ENCODE measurements at regions not wholly inside any gene's neighbourhood (a gene's known extent, or its start where the extent isn't known, plus 50 kb on each side); places are given as distances from the start of the nearest gene placed in this dataset.

DNA sequence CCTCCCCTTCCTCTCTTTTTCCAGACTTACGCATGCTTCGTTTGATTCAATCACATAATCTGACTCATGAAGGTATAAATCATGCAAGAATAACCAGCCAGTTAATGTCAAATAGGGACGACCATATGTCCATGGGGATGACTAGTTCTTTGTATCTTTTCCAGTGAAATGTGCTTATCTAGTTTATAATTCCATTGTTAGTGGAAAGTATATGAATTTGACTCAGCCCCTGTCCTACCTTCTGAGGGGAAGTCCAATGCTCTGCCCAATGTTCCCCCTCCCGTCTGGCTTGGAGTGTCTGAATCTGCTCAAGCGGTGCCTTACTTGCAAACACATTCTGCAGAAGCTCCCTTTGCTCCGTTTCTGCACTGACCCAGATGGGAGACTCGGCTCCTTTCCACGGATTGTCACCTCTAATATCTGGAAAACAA, 55.0 kb upstream of the EPHB3 start:
- Histone ChIP-seq H3K4me3 (no peak overlapping the region), H3K27me3 (ENCODE audit: insufficient read depth in 3 of 3, low read length in 2 of 3) (peaks cover 2 to 36% (median 3%) of the 10 kb centered on the region in 3 donors), H3K9me3 (peaks cover 5% of the 10 kb centered on the region), H3K4me1 (no peaks in the 10 kb centered on the region), H3K36me3 (ENCODE audit: insufficient read depth in 1 of 2, low read depth in 1 of 2) (no peaks in the 10 kb centered on the region), H3K27ac (no peak overlapping the region)
- TF ChIP-seq, protein P1, sequence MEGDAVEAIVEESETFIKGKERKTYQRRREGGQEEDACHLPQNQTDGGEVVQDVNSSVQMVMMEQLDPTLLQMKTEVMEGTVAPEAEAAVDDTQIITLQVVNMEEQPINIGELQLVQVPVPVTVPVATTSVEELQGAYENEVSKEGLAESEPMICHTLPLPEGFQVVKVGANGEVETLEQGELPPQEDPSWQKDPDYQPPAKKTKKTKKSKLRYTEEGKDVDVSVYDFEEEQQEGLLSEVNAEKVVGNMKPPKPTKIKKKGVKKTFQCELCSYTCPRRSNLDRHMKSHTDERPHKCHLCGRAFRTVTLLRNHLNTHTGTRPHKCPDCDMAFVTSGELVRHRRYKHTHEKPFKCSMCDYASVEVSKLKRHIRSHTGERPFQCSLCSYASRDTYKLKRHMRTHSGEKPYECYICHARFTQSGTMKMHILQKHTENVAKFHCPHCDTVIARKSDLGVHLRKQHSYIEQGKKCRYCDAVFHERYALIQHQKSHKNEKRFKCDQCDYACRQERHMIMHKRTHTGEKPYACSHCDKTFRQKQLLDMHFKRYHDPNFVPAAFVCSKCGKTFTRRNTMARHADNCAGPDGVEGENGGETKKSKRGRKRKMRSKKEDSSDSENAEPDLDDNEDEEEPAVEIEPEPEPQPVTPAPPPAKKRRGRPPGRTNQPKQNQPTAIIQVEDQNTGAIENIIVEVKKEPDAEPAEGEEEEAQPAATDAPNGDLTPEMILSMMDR (IDR thresholded peaks at IDR 0.05): no peak
- no peak for ATAC-seq
- no peak for DNase-seq
- intact Hi-C loops (cut with DNase I): no loop called here
- 51 to 57% (median 57%) methylated on average over 8 of the region's 8 CpGs for WGBS, 3 donors

- TF ChIP-seq, protein P1 (IDR thresholded peaks at IDR 0.05): no peak
- intact Hi-C loops (cut with DNase I): no loop called here
- H3K4me3 ChIP-seq: no peak overlapping the region
- no peak for DNase-seq
- no peak overlapping the region for H3K27ac ChIP-seq
- no peak for ATAC-seq
- no peaks in the 10 kb centered on the region for H3K9me3 ChIP-seq
- no peaks in the 10 kb centered on the region for H3K36me3 ChIP-seq (ENCODE audit: insufficient read depth in 1 of 2, low read depth in 1 of 2)
- no peaks in the 10 kb centered on the region for H3K4me1 ChIP-seq
- 53 to 62% (median 58%) methylated on average over 8 of the region's 8 CpGs for WGBS, 3 donors
- H3K27me3 ChIP-seq (ENCODE audit: insufficient read depth in 3 of 3, low read length in 2 of 3): peaks cover 3 to 46% (median 8%) of the 10 kb centered on the region in 3 donors
Observed at GRCh38 chr3:184508938-184509337, 52.6 kb upstream of the EPHB3 start.

DNA sequence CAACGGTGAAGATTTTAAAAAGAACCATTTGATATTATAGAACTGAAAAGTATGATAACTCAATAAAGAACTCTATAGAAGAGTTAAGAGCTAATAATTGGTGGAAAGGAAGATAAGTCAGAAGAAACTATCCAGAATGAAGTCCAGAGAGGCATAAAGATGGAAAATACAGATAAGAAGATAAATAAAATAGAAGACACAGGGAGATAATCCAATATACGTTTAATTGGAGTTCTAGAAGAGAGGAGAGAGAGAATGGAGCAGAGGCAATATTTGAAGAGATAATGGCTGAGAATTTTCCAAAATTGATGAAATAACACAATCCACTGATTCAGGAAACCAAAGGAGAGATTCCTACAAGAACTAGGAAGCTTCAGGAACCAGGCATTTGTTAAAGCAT, 49.8 kb upstream of the EPHB3 start:
- Histone ChIP-seq H3K27ac (no peak overlapping the region), H3K27me3 (ENCODE audit: insufficient read depth in 3 of 3, low read length in 2 of 3) (peaks cover 3 to 36% (median 8%) of the 10 kb centered on the region in 3 donors), H3K36me3 (ENCODE audit: insufficient read depth in 1 of 2, low read depth in 1 of 2) (no peaks in the 10 kb centered on the region), H3K9me3 (no peaks in the 10 kb centered on the region), H3K4me3 (no peak overlapping the region), H3K4me1 (no peaks in the 10 kb centered on the region)
- intact Hi-C loops (cut with DNase I): loop anchor here in 1 of 2 donors (5.0 kb wide), 1 partner anchor 94 kb away; no protein-coding TSS in a partner anchor
- DNase-seq: no peak
- WGBS, 3 donors: 97 to 100% (median 99%) methylated on average over 2 of the region's 2 CpGs
- no peak for ATAC-seq
- TF ChIP-seq, protein P1 (IDR thresholded peaks at IDR 0.05): no peak
